ENCODE measurements at regions not wholly inside any gene's neighbourhood (a gene's known extent, or its start where the extent isn't known, plus 50 kb on each side); places are given as distances from the start of the nearest gene placed in this dataset.

GRCh38 chr17:34769899-34770298, 190.5 kb downstream of the TMEM132E start:
- Histone ChIP-seq H4K20me1 (ENCODE audit: insufficient read depth) (no peaks in the 10 kb centered on the region), H3F3A (ENCODE audit: insufficient read depth) (no peaks in the 10 kb centered on the region), H3K4me2 (ENCODE audit: unreplicated experiment) (no peak overlapping the region), H3K9me2 (ENCODE audit: insufficient read depth) (no peaks in the 10 kb centered on the region), H3K27me3 (replicated peaks; ENCODE audit: insufficient read depth) (no peaks in the 10 kb centered on the region; the same call in 1 of the 2 replicates), H2AFZ (no peak overlapping the region), H3K9me3 (ENCODE audit: low read depth) (no peaks in the 10 kb centered on the region), H3K9ac (no peak overlapping the region), H3K79me2 (ENCODE audit: insufficient read depth) (no peaks in the 10 kb centered on the region), H3K36me3 (ENCODE audit: low read depth) (no peaks in the 10 kb centered on the region), H3K4me1 (ENCODE audit: insufficient read depth) (no peaks in the 10 kb centered on the region), H3K27ac (no peak overlapping the region), H3K4me3 (no peak overlapping the region)
- in situ Hi-C loops (cut with MboI): no loop called here
- TF ChIP-seq EZH2 (IDR thresholded peaks at IDR 0.05; ENCODE audit: insufficient read depth, poor library complexity, severe bottlenecking): no peak
- no peak for TF ChIP-seq EZH2phosphoT487 (IDR thresholded peaks at IDR 0.05; ENCODE audit: insufficient read depth, low read depth)
- WGBS, 2 experiments (ENCODE audit: low coverage in 1 of 2, low lambda C conversion rate in 2 of 2, missing lambda C conversion rate in 2 of 2): 37 to 42% methylated on average over 2 of the region's 2 CpGs
- no peak for DNase-seq

- Histone ChIP-seq H3K27me3 (replicated peaks; ENCODE audit: insufficient read depth) (no peaks in the 10 kb centered on the region; the same call in 1 of the 2 replicates), H3K36me3 (ENCODE audit: low read depth) (no peaks in the 10 kb centered on the region), H3K9ac (no peak overlapping the region), H3K4me3 (no peak overlapping the region), H3K9me3 (ENCODE audit: low read depth) (no peaks in the 10 kb centered on the region), H3K27ac (no peak overlapping the region), H4K20me1 (ENCODE audit: insufficient read depth) (no peaks in the 10 kb centered on the region), H3K9me2 (ENCODE audit: insufficient read depth) (no peaks in the 10 kb centered on the region), H2AFZ (no peak overlapping the region), H3K79me2 (ENCODE audit: insufficient read depth) (no peaks in the 10 kb centered on the region), H3F3A (ENCODE audit: insufficient read depth) (no peaks in the 10 kb centered on the region), H3K4me1 (ENCODE audit: insufficient read depth) (no peaks in the 10 kb centered on the region), H3K4me2 (ENCODE audit: unreplicated experiment) (no peak overlapping the region)
- no peak for DNase-seq
- 27 to 34% methylated on average over 2 of the region's 2 CpGs for WGBS, 2 experiments (ENCODE audit: low coverage in 1 of 2, low lambda C conversion rate in 2 of 2, missing lambda C conversion rate in 2 of 2)
- no peak for TF ChIP-seq EZH2 (IDR thresholded peaks at IDR 0.05; ENCODE audit: insufficient read depth, poor library complexity, severe bottlenecking)
- no peak for TF ChIP-seq EZH2phosphoT487 (IDR thresholded peaks at IDR 0.05; ENCODE audit: insufficient read depth, low read depth)
- in situ Hi-C loops (cut with MboI): no loop called here
Observed at GRCh38 chr17:34769049-34769448, 189.7 kb downstream of the TMEM132E start.

GRCh38 chr17:34765291-34765690, 185.9 kb downstream of the TMEM132E start:
- Histone ChIP-seq H3K36me3 (ENCODE audit: low read depth) (no peaks in the 10 kb centered on the region), H3K27me3 (replicated peaks; ENCODE audit: insufficient read depth) (no peaks in the 10 kb centered on the region), H3K4me2 (ENCODE audit: unreplicated experiment) (no peak overlapping the region), H4K20me1 (ENCODE audit: insufficient read depth) (no peaks in the 10 kb centered on the region), H3K9me2 (ENCODE audit: insufficient read depth) (no peaks in the 10 kb centered on the region), H3K4me1 (ENCODE audit: insufficient read depth) (no peaks in the 10 kb centered on the region), H3K79me2 (ENCODE audit: insufficient read depth) (no peaks in the 10 kb centered on the region), H3K27ac (no peak overlapping the region), H2AFZ (no peak overlapping the region), H3K9me3 (ENCODE audit: low read depth) (no peaks in the 10 kb centered on the region), H3K4me3 (no peak overlapping the region), H3F3A (ENCODE audit: insufficient read depth) (no peaks in the 10 kb centered on the region), H3K9ac (no peak overlapping the region)
- in situ Hi-C loops (cut with MboI): no loop called here
- WGBS, 2 experiments (ENCODE audit: low coverage in 1 of 2, low lambda C conversion rate in 2 of 2, missing lambda C conversion rate in 2 of 2): 60 to 61% methylated on average over 5 of the region's 5 CpGs
- TF ChIP-seq EZH2phosphoT487 (IDR thresholded peaks at IDR 0.05; ENCODE audit: insufficient read depth, low read depth): no peak
- no peak for TF ChIP-seq EZH2 (IDR thresholded peaks at IDR 0.05; ENCODE audit: insufficient read depth, poor library complexity, severe bottlenecking)
- no peak for DNase-seq

GRCh38 chr17:34764716-34765115, 185.3 kb downstream of the TMEM132E start:
- Histone ChIP-seq H3K9me2 (ENCODE audit: insufficient read depth) (no peaks in the 10 kb centered on the region), H3K36me3 (ENCODE audit: low read depth) (no peaks in the 10 kb centered on the region)
- in situ Hi-C loops (cut with MboI): no loop called here

More at GRCh38 chr17:34764716-34765115, 185.3 kb downstream of the TMEM132E start:
- WGBS, 2 experiments (ENCODE audit: low coverage in 1 of 2, low lambda C conversion rate in 2 of 2, missing lambda C conversion rate in 2 of 2): 47 to 55% methylated on average over 3 of the region's 3 CpGs
- H3K4me2 ChIP-seq (ENCODE audit: unreplicated experiment): no peak overlapping the region
- TF ChIP-seq EZH2phosphoT487 (IDR thresholded peaks at IDR 0.05; ENCODE audit: insufficient read depth, low read depth): no peak
- no peak for TF ChIP-seq EZH2 (IDR thresholded peaks at IDR 0.05; ENCODE audit: insufficient read depth, poor library complexity, severe bottlenecking)
- no peak overlapping the region for H3K27ac ChIP-seq
- no peaks in the 10 kb centered on the region for H4K20me1 ChIP-seq (ENCODE audit: insufficient read depth)
- H3K4me1 ChIP-seq (ENCODE audit: insufficient read depth): no peaks in the 10 kb centered on the region
- H3K79me2 ChIP-seq (ENCODE audit: insufficient read depth): no peaks in the 10 kb centered on the region
- no peak overlapping the region for H3K4me3 ChIP-seq
- H2AFZ ChIP-seq: no peak overlapping the region
- H3K27me3 ChIP-seq (replicated peaks; ENCODE audit: insufficient read depth): no peaks in the 10 kb centered on the region
- DNase-seq: no peak
- no peaks in the 10 kb centered on the region for H3K9me3 ChIP-seq (ENCODE audit: low read depth)
- no peaks in the 10 kb centered on the region for H3F3A ChIP-seq (ENCODE audit: insufficient read depth)
- no peak overlapping the region for H3K9ac ChIP-seq
